ENCODE measurements at regions not wholly inside any gene's neighbourhood (a gene's known extent, or its start where the extent isn't known, plus 50 kb on each side); places are given as distances from the start of the nearest gene placed in this dataset.

DNA sequence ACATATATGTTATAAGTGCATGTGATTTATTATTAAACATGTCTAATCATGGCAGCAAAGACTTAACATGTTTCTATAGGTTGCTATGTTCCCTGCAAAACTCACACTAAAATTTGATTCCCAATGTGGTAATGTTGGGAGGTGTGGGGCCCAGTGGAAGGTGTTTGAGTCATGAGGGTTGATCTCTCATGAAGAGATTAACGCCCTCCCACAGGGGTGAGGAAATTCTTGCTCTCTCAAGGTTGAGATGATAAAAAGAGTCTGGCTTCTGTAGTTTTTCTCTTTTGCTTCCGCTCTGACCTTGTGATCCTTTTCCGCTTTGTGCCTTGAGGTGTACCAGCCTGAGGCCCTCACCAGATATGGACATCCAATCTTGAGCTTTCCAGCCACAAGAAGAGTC lies 737.5 kb upstream of the SLITRK5 start:
- TF ChIP-seq, protein P1, sequence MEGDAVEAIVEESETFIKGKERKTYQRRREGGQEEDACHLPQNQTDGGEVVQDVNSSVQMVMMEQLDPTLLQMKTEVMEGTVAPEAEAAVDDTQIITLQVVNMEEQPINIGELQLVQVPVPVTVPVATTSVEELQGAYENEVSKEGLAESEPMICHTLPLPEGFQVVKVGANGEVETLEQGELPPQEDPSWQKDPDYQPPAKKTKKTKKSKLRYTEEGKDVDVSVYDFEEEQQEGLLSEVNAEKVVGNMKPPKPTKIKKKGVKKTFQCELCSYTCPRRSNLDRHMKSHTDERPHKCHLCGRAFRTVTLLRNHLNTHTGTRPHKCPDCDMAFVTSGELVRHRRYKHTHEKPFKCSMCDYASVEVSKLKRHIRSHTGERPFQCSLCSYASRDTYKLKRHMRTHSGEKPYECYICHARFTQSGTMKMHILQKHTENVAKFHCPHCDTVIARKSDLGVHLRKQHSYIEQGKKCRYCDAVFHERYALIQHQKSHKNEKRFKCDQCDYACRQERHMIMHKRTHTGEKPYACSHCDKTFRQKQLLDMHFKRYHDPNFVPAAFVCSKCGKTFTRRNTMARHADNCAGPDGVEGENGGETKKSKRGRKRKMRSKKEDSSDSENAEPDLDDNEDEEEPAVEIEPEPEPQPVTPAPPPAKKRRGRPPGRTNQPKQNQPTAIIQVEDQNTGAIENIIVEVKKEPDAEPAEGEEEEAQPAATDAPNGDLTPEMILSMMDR (IDR thresholded peaks at IDR 0.05), result no peak
- no peak for TF ChIP-seq EZH2 (IDR thresholded peaks at IDR 0.05)

Measured in neural progenitor cell (in vitro differentiated cells).